22Rv1 (cell line): ENCODE measurements at regions not wholly inside any gene's neighbourhood (a gene's known extent, or its start where the extent isn't known, plus 50 kb on each side); places are given as distances from the start of the nearest gene placed in this dataset.

ENCODE experiments used
- H3K27ac ChIP-seq: fragments of 450-650 bp; 2 replicates; pipeline ENCODE4 v1.5.1; 2017
- ZFX ChIP-seq: fragments of 450-650 bp; IDR thresholded peaks from 2 replicates; pipeline ENCODE4 v1.6.1; 2017; ENCODE audit warnings: antibody characterized with exemption, borderline replicate concordance
- TF ChIP-seq, protein P1 (sequence below): fragments of 450-650 bp; IDR thresholded peaks from 2 replicates; pipeline ENCODE4 v1.5.1; 2017; ENCODE audit warnings: mild to moderate bottlenecking

DNA sequence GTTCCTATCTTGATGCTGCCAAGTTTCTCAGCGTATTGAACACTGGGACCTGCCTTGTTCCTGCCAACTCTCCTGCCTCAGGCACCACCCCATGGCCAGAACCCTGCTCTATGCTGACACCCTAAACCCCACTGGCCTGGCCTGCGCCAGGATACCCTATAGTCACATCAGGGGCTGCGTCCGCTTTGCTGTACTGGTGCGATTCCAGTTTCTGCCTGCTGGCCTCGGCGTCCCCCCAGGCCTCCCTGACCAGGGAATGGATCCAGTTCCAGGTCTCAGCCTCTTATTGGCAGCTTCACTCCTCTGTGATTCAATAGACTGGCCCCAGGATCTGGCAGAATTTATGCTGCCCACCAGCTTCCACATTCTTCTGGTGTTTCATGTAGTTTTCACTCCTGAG is 55.0 kb downstream of the GPR6 start:
- TF ChIP-seq ZFX = no peak
- TF ChIP-seq, protein P1, sequence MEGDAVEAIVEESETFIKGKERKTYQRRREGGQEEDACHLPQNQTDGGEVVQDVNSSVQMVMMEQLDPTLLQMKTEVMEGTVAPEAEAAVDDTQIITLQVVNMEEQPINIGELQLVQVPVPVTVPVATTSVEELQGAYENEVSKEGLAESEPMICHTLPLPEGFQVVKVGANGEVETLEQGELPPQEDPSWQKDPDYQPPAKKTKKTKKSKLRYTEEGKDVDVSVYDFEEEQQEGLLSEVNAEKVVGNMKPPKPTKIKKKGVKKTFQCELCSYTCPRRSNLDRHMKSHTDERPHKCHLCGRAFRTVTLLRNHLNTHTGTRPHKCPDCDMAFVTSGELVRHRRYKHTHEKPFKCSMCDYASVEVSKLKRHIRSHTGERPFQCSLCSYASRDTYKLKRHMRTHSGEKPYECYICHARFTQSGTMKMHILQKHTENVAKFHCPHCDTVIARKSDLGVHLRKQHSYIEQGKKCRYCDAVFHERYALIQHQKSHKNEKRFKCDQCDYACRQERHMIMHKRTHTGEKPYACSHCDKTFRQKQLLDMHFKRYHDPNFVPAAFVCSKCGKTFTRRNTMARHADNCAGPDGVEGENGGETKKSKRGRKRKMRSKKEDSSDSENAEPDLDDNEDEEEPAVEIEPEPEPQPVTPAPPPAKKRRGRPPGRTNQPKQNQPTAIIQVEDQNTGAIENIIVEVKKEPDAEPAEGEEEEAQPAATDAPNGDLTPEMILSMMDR = no peak
- no peak overlapping the region for H3K27ac ChIP-seq

DNA sequence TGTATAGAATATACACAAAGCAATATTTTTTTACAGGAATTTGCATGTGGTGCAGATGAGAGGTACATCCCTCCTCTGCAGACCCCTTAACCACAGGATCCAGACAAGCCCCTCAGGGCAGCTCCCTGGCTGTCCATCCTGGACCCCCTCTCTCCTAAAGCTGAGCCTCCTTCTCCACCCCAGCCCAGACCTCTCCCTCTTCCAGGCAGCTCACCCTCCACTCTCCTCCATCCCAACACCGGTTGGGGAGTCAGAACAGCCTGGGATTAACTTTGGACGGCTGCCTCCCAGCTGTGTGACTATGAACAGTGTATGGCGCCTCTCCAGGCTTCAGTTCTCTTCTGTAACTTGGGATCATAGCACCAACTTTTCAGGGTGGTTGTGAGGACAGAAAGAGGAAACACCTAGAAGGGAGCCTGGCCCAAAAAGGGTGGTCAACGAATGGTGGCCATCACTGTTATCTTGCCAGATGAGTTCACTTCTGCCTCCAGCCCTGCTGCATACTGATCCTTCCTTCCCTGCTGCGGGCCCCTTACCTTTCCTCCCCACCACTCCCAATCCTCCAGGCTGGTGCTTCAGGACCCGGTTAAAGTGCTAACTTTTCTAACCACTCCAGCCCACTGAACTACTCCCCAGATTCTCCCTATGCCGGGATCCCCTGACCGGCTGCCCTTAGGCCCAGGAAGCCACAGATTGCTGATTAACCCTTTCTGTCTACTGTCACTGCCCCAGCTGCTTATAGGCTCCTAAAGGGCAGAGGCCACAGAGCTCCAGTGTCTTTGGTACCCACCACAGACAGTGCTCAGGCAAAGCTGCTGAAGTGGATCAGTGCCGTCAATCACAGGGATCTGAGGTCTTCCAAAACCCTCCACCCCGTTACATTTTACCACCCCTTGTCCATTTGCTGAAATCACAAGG is 55.9 kb downstream of the GPR6 start:
- TF ChIP-seq ZFX = no peak
- TF ChIP-seq, protein P1 = no peak
- no peak overlapping the region for H3K27ac ChIP-seq

DNA sequence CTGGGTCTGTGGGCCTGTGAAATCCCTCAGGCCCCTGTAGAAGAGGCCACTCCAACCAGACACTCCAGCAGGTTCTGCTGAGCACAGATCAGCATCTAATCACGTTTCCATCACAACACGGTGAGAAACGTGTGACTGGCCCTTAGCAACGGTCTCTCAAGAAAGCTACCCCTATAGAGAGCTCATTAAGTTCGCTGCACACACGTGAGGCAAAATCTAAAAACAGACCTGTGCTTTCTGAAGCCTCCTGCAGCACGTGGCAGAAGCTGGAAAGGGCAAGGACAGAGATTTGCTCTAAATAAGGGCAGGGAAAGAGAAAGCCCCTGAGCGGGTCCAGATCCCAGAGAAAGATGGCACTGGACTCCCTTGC is 56.5 kb downstream of the GPR6 start:
- TF ChIP-seq, protein P1 = no peak
- no peak for TF ChIP-seq ZFX
- no peak overlapping the region for H3K27ac ChIP-seq

DNA sequence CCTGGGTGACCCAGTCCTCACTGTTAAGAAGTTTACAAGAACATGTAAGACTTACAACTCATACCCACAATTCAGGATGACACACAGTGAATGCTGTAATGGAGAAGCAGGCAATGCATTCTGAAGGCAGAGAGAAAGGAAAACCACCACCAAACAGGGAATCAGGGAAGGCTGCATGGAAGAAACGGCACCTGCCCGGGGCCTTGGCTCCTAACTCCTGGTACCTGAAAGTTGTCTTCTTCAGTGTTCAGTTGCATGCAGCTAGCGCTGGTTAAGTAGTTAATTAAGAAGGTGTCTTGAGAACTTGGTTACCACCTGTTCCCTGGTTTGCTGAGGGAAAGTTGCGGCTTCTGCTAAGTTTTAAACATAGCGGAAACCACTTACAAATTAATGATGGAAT is 57.2 kb downstream of the GPR6 start:
- TF ChIP-seq ZFX = no peak
- TF ChIP-seq, protein P1 = no peak
- no peak overlapping the region for H3K27ac ChIP-seq

DNA sequence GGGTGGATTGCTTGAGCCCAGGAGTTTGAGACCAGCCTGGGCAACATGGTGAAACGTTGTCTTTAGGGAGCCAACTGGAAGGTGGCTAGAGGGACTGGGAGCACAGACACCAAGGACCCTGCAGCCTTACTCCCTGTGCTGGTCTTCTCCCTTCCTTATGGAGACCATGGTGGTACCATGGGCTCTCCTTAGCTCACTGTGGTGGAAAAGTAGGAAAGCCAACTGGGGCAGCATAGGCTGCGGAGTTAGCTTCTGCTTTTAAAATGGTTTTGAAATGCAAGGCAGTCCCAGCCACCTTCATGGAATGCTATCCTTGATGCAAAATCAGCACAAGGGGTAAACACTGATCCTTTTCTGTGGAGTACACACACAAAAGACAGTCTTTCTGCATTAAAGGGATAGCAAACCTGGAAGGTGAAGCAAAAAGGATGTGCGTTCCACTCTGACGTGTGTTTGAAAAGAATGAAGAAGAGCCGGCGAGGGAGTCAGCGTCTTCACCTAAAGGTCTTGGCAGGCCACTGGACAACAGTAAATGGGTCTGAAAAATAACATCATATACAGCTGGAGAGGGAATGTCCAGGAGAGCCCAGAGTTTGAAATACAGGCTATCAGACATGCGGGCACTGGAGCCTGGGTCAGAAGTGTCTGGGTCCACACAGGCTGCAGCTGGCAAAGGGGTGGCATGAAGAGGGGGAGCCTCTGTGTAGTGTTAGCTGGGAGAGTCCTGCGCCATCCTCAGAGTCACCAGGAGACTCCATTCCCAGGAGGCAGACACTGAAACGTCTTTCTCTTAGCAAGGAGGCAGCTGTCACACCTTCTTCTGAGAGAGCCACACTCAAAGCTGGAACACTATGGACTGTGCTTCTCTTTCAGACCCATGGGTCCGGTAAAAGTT is 58.5 kb downstream of the GPR6 start:
- no peak overlapping the region for H3K27ac ChIP-seq
- TF ChIP-seq, protein P1 = no peak
- no peak for TF ChIP-seq ZFX

DNA sequence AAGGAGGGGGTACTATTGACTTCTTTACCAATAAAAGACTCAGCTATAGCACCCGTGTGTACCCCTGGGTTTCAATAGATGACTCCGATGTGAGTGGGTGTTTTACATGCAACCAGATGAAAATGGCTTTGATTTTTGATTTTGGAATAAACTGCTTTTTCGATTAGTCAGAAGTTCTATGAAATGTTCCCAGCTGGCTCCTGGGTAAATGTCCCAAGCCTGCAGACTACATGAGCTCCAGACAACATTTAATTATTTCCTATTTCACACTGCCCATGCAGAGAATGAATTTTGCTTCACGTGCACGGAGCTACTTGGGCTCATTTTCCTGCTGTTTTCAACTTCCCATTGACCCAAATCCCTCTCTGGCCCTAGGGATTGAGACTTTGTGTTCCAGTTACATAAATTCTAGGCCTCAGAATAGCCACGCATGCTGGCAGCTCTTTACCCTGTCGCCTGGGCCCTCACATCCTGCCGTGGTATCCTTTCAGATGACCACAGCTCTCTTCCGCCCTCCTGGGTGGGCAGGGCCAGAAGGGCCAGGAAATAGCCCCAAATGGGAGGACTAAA is 59.7 kb downstream of the GPR6 start:
- no peak for TF ChIP-seq ZFX
- TF ChIP-seq, protein P1 = no peak
- no peak overlapping the region for H3K27ac ChIP-seq
